ENCODE measurements at regions not wholly inside any gene's neighbourhood (a gene's known extent, or its start where the extent isn't known, plus 50 kb on each side); places are given as distances from the start of the nearest gene placed in this dataset.

GRCh38 chr22:19580291-19580890 is 56.2 kb upstream of the CLDN5 start:
- no peak overlapping the region for H3K4me3 ChIP-seq (ENCODE audit: low read depth, low read length)
- TF ChIP-seq CTCF (IDR thresholded peaks at IDR 0.05; ENCODE audit: insufficient read depth, low read length), result no peak
- DNase-seq (ENCODE audit: low read depth), result no peak

- no peak for DNase-seq (ENCODE audit: low read depth)
- H3K4me3 ChIP-seq (ENCODE audit: low read depth, low read length), result no peak overlapping the region
- no peak for TF ChIP-seq CTCF (IDR thresholded peaks at IDR 0.05; ENCODE audit: insufficient read depth, low read length)
Observed at GRCh38 chr22:19582033-19582693, 58.0 kb upstream of the CLDN5 start.

- no peak for TF ChIP-seq CTCF (IDR thresholded peaks at IDR 0.05; ENCODE audit: insufficient read depth, low read length)
- H3K4me3 ChIP-seq (ENCODE audit: low read depth, low read length), result no peak overlapping the region
- DNase-seq (ENCODE audit: low read depth), result no peak
Observed at GRCh38 chr22:19586922-19587684, 62.9 kb upstream of the CLDN5 start.

GRCh38 chr22:19590696-19591095 is 66.5 kb upstream of the CLDN5 start:
- no peak for TF ChIP-seq CTCF (IDR thresholded peaks at IDR 0.05; ENCODE audit: insufficient read depth, low read length)
- H3K4me3 ChIP-seq (ENCODE audit: low read depth, low read length), result no peak overlapping the region
- DNase-seq (ENCODE audit: low read depth), result no peak

GRCh38 chr22:19591568-19591967 is 67.4 kb upstream of the CLDN5 start:
- TF ChIP-seq CTCF (IDR thresholded peaks at IDR 0.05; ENCODE audit: insufficient read depth, low read length), result no peak
- no peak overlapping the region for H3K4me3 ChIP-seq (ENCODE audit: low read depth, low read length)
- no peak for DNase-seq (ENCODE audit: low read depth)

GRCh38 chr22:19592464-19592863 is 68.3 kb upstream of the CLDN5 start:
- TF ChIP-seq CTCF (IDR thresholded peaks at IDR 0.05; ENCODE audit: insufficient read depth, low read length), result no peak
- DNase-seq (ENCODE audit: low read depth), result no peak
- H3K4me3 ChIP-seq (ENCODE audit: low read depth, low read length), result no peak overlapping the region
